ENCODE measurements at regions not wholly inside any gene's neighbourhood (a gene's known extent, or its start where the extent isn't known, plus 50 kb on each side); places are given as distances from the start of the nearest gene placed in this dataset.
A peak's percentile ranks its signal among the peaks of the same experiment; 100 is the strongest.
"Not testable (repeated sequence)": the region's sequence is repeated elsewhere in the genome, so short reads cannot be mapped to it uniquely, and the experiment has no call there.

DNA sequence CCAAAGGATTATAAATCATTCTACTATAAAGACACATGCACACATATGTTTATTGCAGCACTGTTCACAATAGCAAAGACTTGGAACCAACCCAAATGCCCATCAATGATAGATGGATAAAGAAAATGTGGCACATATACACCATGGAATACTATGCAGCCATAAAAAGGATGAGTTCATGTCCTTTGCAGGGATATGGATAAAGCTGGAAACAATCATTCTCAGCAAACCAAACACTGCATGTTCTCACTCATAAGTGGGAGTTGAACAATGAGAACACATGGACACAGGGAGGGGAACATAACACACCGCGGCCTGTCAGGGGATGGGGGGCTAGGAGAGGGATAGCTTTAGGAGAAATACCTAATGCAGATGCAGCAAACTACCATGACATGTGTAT is 135.1 kb upstream of the PDE4B start:
- no CpG with 5 or more reads among the region's 2 CpGs for WGBS (ENCODE audit: insufficient coverage, insufficient read length)
- not testable (repeated sequence) for H3K9me3 ChIP-seq (ENCODE audit: control insufficient read depth, insufficient read depth, low read length); H3K27ac ChIP-seq (ENCODE audit: low read length); H3K27me3 ChIP-seq (ENCODE audit: control insufficient read depth, insufficient read depth, low read length); H3K36me3 ChIP-seq (ENCODE audit: control insufficient read depth, insufficient read depth, low read length); H3K4me1 ChIP-seq (ENCODE audit: control insufficient read depth, insufficient read depth, low read length); DNase-seq (ENCODE audit: low read depth, low spot score); H3K4me3 ChIP-seq (ENCODE audit: low read length)

DNA sequence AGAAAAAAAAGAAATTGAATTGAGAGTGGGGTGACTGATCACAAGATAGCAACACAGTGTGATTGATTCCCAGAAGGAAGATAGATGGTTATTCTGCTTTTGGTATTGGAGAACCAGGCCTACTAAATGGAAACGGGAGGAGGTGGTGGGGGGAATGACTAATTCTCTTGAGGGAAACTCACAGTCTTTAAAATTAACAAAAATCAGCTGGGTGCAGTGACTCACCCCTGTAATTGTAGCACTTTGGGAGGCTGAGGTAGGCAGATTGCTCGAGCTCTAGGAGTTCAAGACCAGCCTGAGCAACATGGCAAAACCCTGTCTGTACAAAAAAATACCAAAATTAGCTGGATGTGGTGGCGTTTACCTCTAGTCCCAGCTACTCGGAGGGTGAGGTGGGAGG is 134.6 kb upstream of the PDE4B start:
- Histone ChIP-seq H3K27ac (ENCODE audit: low read length) (no peak overlapping the region), H3K4me1 (ENCODE audit: control insufficient read depth, insufficient read depth, low read length) (no peaks in the 10 kb centered on the region), H3K9me3 (ENCODE audit: control insufficient read depth, insufficient read depth, low read length) (no peaks in the 10 kb centered on the region), H3K4me3 (ENCODE audit: low read length) (no peak overlapping the region), H3K27me3 (ENCODE audit: control insufficient read depth, insufficient read depth, low read length) (no peaks in the 10 kb centered on the region), H3K36me3 (ENCODE audit: control insufficient read depth, insufficient read depth, low read length) (no peaks in the 10 kb centered on the region)
- no peak for DNase-seq (ENCODE audit: low read depth, low spot score)
- no CpG with 5 or more reads among the region's 4 CpGs for WGBS (ENCODE audit: insufficient coverage, insufficient read length)

DNA sequence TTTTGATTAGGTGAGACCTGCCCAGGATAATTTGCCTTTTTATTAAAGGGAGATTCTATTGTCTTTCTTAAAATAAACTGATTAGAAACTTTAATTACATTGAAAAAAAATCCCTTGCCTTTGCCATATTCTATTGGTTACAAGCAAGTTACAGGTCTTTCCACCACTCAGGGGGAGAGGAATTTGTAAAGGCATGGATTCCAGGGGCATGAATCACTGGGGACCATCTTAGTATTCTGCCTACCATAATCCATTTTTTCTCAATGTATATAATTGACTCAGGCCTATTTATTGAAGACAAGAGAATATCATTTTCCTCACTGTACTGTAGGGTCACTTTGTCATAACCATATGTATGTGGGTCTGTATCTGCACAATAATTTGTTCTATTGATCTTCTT is 124.3 kb upstream of the PDE4B start:
- no peak overlapping the region for H3K27ac ChIP-seq (ENCODE audit: low read length)
- no peaks in the 10 kb centered on the region for H3K36me3 ChIP-seq (ENCODE audit: control insufficient read depth, insufficient read depth, low read length)
- no peaks in the 10 kb centered on the region for H3K27me3 ChIP-seq (ENCODE audit: control insufficient read depth, insufficient read depth, low read length)
- H3K4me1 ChIP-seq (ENCODE audit: control insufficient read depth, insufficient read depth, low read length) = no peaks in the 10 kb centered on the region
- H3K4me3 ChIP-seq (ENCODE audit: low read length) = no peak overlapping the region
- no peak for DNase-seq (ENCODE audit: low read depth, low spot score)
- no peaks in the 10 kb centered on the region for H3K9me3 ChIP-seq (ENCODE audit: control insufficient read depth, insufficient read depth, low read length)

DNA sequence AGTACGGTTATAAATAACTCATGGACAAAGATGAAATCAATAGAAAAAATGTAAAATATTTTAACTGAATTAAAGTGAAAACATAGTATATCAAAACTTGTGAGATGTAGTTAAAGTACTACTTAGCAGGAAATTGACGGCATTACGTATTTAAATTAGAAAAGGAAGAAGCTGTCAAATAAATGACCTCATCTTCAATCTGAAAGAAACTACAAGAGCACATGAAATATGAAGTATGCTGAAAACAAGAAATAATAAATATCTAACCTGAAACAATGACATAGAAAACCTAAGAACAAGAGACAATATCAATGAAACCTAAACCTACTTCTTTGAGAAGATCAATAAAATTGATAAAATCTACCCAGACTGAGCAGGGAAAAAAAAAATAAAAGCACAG is 122.2 kb upstream of the PDE4B start:
- no peak for DNase-seq (ENCODE audit: low read depth, low spot score)
- H3K36me3 ChIP-seq (ENCODE audit: control insufficient read depth, insufficient read depth, low read length) = no peaks in the 10 kb centered on the region
- 100% methylated on average over 1 of the region's 3 CpGs for WGBS (ENCODE audit: insufficient coverage, insufficient read length)
- H3K4me3 ChIP-seq (ENCODE audit: low read length) = no peak overlapping the region
- no peaks in the 10 kb centered on the region for H3K9me3 ChIP-seq (ENCODE audit: control insufficient read depth, insufficient read depth, low read length)
- H3K27me3 ChIP-seq (ENCODE audit: control insufficient read depth, insufficient read depth, low read length) = no peaks in the 10 kb centered on the region
- no peaks in the 10 kb centered on the region for H3K4me1 ChIP-seq (ENCODE audit: control insufficient read depth, insufficient read depth, low read length)
- H3K27ac ChIP-seq (ENCODE audit: low read length) = no peak overlapping the region

DNA sequence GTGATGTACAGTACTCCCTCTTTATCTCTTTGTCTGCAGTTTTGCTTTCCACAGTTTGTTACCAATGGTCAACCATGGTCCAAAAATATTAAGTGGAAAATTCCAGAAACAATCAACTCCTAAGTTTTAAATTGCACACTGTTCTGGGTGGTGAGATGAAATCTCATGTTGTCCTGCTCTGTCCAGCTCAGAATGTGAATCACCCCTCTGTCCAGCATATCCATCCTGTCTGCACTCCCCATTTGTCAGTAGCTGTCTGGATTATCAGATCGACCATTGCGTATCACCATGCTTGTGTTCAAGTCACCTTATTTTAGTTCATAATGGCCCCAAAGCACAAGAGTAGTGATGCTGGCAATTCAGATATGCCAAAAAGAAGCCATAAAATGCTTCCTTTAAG is 118.2 kb upstream of the PDE4B start:
- H3K27ac ChIP-seq (ENCODE audit: low read length) = no peak overlapping the region
- DNase-seq (ENCODE audit: low read depth, low spot score) = no peak
- no CpG with 5 or more reads among the region's 2 CpGs for WGBS (ENCODE audit: insufficient coverage, insufficient read length)
- H3K4me3 ChIP-seq (ENCODE audit: low read length) = no peak overlapping the region
- H3K36me3 ChIP-seq (ENCODE audit: control insufficient read depth, insufficient read depth, low read length) = no peaks in the 10 kb centered on the region
- H3K4me1 ChIP-seq (ENCODE audit: control insufficient read depth, insufficient read depth, low read length) = no peaks in the 10 kb centered on the region
- no peaks in the 10 kb centered on the region for H3K27me3 ChIP-seq (ENCODE audit: control insufficient read depth, insufficient read depth, low read length)
- H3K9me3 ChIP-seq (ENCODE audit: control insufficient read depth, insufficient read depth, low read length) = no peaks in the 10 kb centered on the region

DNA sequence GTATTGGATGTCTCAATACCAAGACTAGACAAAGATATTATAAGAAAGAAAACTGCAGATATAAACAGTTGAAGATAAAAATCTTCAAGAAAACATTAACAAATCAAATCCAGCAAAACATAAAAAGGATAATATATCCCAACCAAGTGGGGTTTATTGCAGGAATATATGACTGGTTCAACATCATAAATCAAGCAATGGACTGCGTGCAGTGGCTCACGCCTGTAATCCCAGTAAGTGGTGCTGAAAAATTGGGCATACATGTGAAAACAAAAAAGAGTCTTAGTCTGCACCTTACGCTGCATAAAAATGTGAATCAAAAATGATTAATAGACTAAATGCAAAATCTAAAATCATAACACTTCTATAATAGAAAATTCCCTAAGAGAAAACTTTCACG is 112.9 kb upstream of the PDE4B start:
- H3K36me3 ChIP-seq (ENCODE audit: control insufficient read depth, insufficient read depth, low read length) = no peaks in the 10 kb centered on the region
- no peak for DNase-seq (ENCODE audit: low read depth, low spot score)
- H3K4me3 ChIP-seq (ENCODE audit: low read length) = no peak overlapping the region
- H3K27me3 ChIP-seq (ENCODE audit: control insufficient read depth, insufficient read depth, low read length) = no peaks in the 10 kb centered on the region
- no CpG with 5 or more reads among the region's 4 CpGs for WGBS (ENCODE audit: insufficient coverage, insufficient read length)
- H3K9me3 ChIP-seq (ENCODE audit: control insufficient read depth, insufficient read depth, low read length) = no peaks in the 10 kb centered on the region
- H3K4me1 ChIP-seq (ENCODE audit: control insufficient read depth, insufficient read depth, low read length) = no peaks in the 10 kb centered on the region
- no peak overlapping the region for H3K27ac ChIP-seq (ENCODE audit: low read length)

DNA sequence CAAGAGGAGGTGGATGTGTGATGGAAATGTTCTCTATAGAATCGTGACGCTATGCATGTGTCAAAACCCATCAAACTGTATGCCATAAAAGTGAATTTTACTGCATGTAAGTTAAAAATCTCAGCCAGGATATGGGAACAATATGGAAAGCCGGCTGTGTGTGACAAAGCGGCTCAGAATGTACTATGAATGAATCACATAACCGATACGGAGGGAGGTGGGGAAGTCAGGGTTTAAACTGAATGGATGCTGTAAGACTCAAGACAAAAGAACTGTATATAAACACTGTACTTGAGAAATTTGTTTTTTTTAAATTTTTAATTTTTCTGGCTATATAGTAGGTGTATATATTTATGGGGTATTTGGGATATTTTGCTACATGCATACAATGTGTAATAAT is 111.6 kb upstream of the PDE4B start:
- H3K9me3 ChIP-seq (ENCODE audit: control insufficient read depth, insufficient read depth, low read length) = no peaks in the 10 kb centered on the region
- H3K36me3 ChIP-seq (ENCODE audit: control insufficient read depth, insufficient read depth, low read length) = no peaks in the 10 kb centered on the region
- no peak for DNase-seq (ENCODE audit: low read depth, low spot score)
- no peak overlapping the region for H3K4me3 ChIP-seq (ENCODE audit: low read length)
- no peaks in the 10 kb centered on the region for H3K27me3 ChIP-seq (ENCODE audit: control insufficient read depth, insufficient read depth, low read length)
- WGBS (ENCODE audit: insufficient coverage, insufficient read length) = no CpG with 5 or more reads among the region's 6 CpGs
- H3K4me1 ChIP-seq (ENCODE audit: control insufficient read depth, insufficient read depth, low read length) = no peaks in the 10 kb centered on the region
- H3K27ac ChIP-seq (ENCODE audit: low read length) = no peak overlapping the region

GRCh38 chr1:65687428-65688214 is 105.1 kb upstream of the PDE4B start:
- Histone ChIP-seq H3K27me3 (ENCODE audit: control insufficient read depth, insufficient read depth, low read length) (no peaks in the 10 kb centered on the region), H3K4me1 (ENCODE audit: control insufficient read depth, insufficient read depth, low read length) (no peaks in the 10 kb centered on the region), H3K36me3 (ENCODE audit: control insufficient read depth, insufficient read depth, low read length) (no peaks in the 10 kb centered on the region), H3K9me3 (ENCODE audit: control insufficient read depth, insufficient read depth, low read length) (no peaks in the 10 kb centered on the region), H3K4me3 (ENCODE audit: low read length) (no peak overlapping the region), H3K27ac (ENCODE audit: low read length) (no peak overlapping the region)
- WGBS (ENCODE audit: insufficient coverage, insufficient read length) = no CpG with 5 or more reads among the region's 8 CpGs
- DNase-seq (ENCODE audit: low read depth, low spot score) = peak; percentile 31

- DNase-seq (ENCODE audit: low read depth, low spot score) = no peak
Observed at GRCh38 chr1:65688215-65688566, 104.5 kb upstream of the PDE4B start.

DNA sequence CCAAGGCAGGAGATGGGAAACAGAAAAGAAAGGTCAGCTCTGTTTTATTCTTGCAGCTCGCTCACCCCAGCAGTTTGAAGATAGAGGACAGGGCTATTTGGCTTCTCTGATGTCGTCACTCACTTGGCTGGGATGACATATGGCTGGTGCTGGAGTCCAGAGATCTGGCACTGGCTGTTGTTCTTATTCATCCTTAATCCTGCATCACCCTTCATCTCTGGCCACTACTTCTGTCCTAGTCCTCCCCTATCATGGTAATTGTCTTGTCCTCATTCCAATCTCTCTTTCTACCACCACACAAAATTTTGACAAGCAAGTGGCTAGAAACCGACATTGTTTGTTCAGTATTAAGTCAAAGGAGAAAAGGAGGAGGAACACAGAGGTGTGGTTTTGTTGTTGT is 103.8 kb upstream of the PDE4B start:
- no peak for DNase-seq (ENCODE audit: low read depth, low spot score)
- Histone ChIP-seq H3K36me3 (ENCODE audit: control insufficient read depth, insufficient read depth, low read length) (no peaks in the 10 kb centered on the region), H3K27me3 (ENCODE audit: control insufficient read depth, insufficient read depth, low read length) (no peaks in the 10 kb centered on the region), H3K27ac (ENCODE audit: low read length) (no peak overlapping the region), H3K4me3 (ENCODE audit: low read length) (no peak overlapping the region), H3K9me3 (ENCODE audit: control insufficient read depth, insufficient read depth, low read length) (no peaks in the 10 kb centered on the region), H3K4me1 (ENCODE audit: control insufficient read depth, insufficient read depth, low read length) (no peaks in the 10 kb centered on the region)
- no CpG with 5 or more reads among the region's 3 CpGs for WGBS (ENCODE audit: insufficient coverage, insufficient read length)

More at GRCh38 chr1:65688215-65688566, 104.5 kb upstream of the PDE4B start:
- Histone ChIP-seq H3K36me3 (ENCODE audit: control insufficient read depth, insufficient read depth, low read length) (no peaks in the 10 kb centered on the region), H3K27ac (ENCODE audit: low read length) (no peak overlapping the region), H3K4me1 (ENCODE audit: control insufficient read depth, insufficient read depth, low read length) (no peaks in the 10 kb centered on the region), H3K4me3 (ENCODE audit: low read length) (no peak overlapping the region), H3K9me3 (ENCODE audit: control insufficient read depth, insufficient read depth, low read length) (no peaks in the 10 kb centered on the region), H3K27me3 (ENCODE audit: control insufficient read depth, insufficient read depth, low read length) (no peaks in the 10 kb centered on the region)
- no CpG with 5 or more reads among the region's 4 CpGs for WGBS (ENCODE audit: insufficient coverage, insufficient read length)

- H3K4me3 ChIP-seq (ENCODE audit: low read length) = no peak overlapping the region
- no peaks in the 10 kb centered on the region for H3K36me3 ChIP-seq (ENCODE audit: control insufficient read depth, insufficient read depth, low read length)
- no peaks in the 10 kb centered on the region for H3K9me3 ChIP-seq (ENCODE audit: control insufficient read depth, insufficient read depth, low read length)
- no peak for DNase-seq (ENCODE audit: low read depth, low spot score)
- no peaks in the 10 kb centered on the region for H3K27me3 ChIP-seq (ENCODE audit: control insufficient read depth, insufficient read depth, low read length)
- WGBS (ENCODE audit: insufficient coverage, insufficient read length) = no CpG with 5 or more reads among the region's 6 CpGs
- H3K4me1 ChIP-seq (ENCODE audit: control insufficient read depth, insufficient read depth, low read length) = no peaks in the 10 kb centered on the region
- H3K27ac ChIP-seq (ENCODE audit: low read length) = no peak overlapping the region
Observed at GRCh38 chr1:65691152-65691900, 101.4 kb upstream of the PDE4B start.

Measured in iPS DF 6.9 (cell line).